ENCODE measurements at regions not wholly inside any gene's neighbourhood (a gene's known extent, or its start where the extent isn't known, plus 50 kb on each side); places are given as distances from the start of the nearest gene placed in this dataset.

GRCh38 chr5:6273090-6273735 lies 105.1 kb downstream of the MED10 start:
- no peak for TF ChIP-seq CTCF (conservative IDR thresholded peaks at IDR 0.05 in 1 of 2, IDR thresholded peaks at IDR 0.05 in 1 of 2; ENCODE audit: low read depth in 1 of 2, low read length in 2 of 2)
- no peak for TF ChIP-seq EZH2 (IDR thresholded peaks at IDR 0.05; ENCODE audit: low read length, missing control alignments)

Data from fibroblast of lung (primary cell).